PC-9 (cell line): ENCODE measurements at regions not wholly inside any gene's neighbourhood (a gene's known extent, or its start where the extent isn't known, plus 50 kb on each side); places are given as distances from the start of the nearest gene placed in this dataset.
A peak's percentile ranks its signal among the peaks of the same experiment; 100 is the strongest.

ENCODE experiments used
- BruUV-seq: library from RNA; stranded (reverse); fragments of 400-500 nt; replicated peaks from 2 replicates; lab custom pipeline; 2021; lab: Mats Ljungman, UMichigan
- CTCF ChIA-PET: fragments of 300-600 bp; sonication (Branson Sonifier 250); formaldehyde crosslinking; loops from one replicate; lab custom pipeline; 2022; ENCODE audit warnings: antibody characterized with exemption; lab: Charles Lee
- POLR2A ChIA-PET: fragments of 300-600 bp; sonication (Branson Sonifier 250); formaldehyde crosslinking; loops from one replicate; lab custom pipeline; 2022; ENCODE audit warnings: antibody characterized with exemption; ENCODE audit not compliant: unreplicated experiment; lab: Charles Lee
- DNase-seq, 2 experiments: peaks; one replicate each; pipeline versions ENCODE4 v3.0.0 to v3.0.0-alpha.2; 2015 to 2022; ENCODE audit warnings: mixed read lengths in 1 of 2
- H2AFZ ChIP-seq: fragments of 200-600 bp; sonication (generic); 2 replicates; pipeline ENCODE4 v1.8.1; 2017; ENCODE audit warnings: antibody characterized with exemption
- H3F3A ChIP-seq: fragments of 200-600 bp; sonication (generic); 2 replicates; pipeline ENCODE4 v1.8.1; 2017; ENCODE audit warnings: antibody characterized with exemption, mild to moderate bottlenecking, low read depth; ENCODE audit not compliant: insufficient read depth
- H3K27ac ChIP-seq: fragments of 200-600 bp; sonication (generic); 2 replicates; pipeline ENCODE4 v1.6.1; 2016; ENCODE audit warnings: mixed run types
- H3K27me3 ChIP-seq: fragments of 200-600 bp; sonication (generic); 2 replicates; pipeline ENCODE4 v1.6.1; 2016; ENCODE audit warnings: low read depth, mixed run types; ENCODE audit not compliant: insufficient read depth
- H3K36me3 ChIP-seq: fragments of 200-600 bp; sonication (generic); 2 replicates; pipeline ENCODE4 v1.6.1; 2016; ENCODE audit warnings: low read depth, mixed run types
- H3K4me1 ChIP-seq: fragments of 200-600 bp; sonication (generic); replicated peaks from 2 replicates; pipeline ENCODE4 v1.6.1; 2016; ENCODE audit warnings: mixed run types; ENCODE audit not compliant: insufficient read depth
- H3K4me2 ChIP-seq: fragments of 200-600 bp; sonication (generic); 2 replicates; pipeline ENCODE4 v1.6.1; 2017; ENCODE audit warnings: mixed run types
- H3K4me3 ChIP-seq: fragments of 200-600 bp; sonication (generic); 2 replicates; pipeline ENCODE4 v1.6.1; 2016; ENCODE audit warnings: mixed run types
- H3K79me2 ChIP-seq: fragments of 200-600 bp; sonication (generic); 2 replicates; pipeline ENCODE4 v1.6.1; 2017; ENCODE audit warnings: low read depth, mixed run types
- H3K9me2 ChIP-seq: fragments of 200-600 bp; sonication (generic); 2 replicates; pipeline ENCODE4 v1.8.1; 2017; ENCODE audit warnings: mild to moderate bottlenecking; ENCODE audit not compliant: insufficient read depth
- H3K9me3 ChIP-seq: fragments of 200-600 bp; sonication (generic); 2 replicates; pipeline ENCODE4 v1.8.1; 2016; ENCODE audit warnings: low read depth; ENCODE audit not compliant: insufficient read depth
- H4K20me1 ChIP-seq: fragments of 200-600 bp; sonication (generic); 2 replicates; pipeline ENCODE4 v1.8.1; 2017; ENCODE audit not compliant: insufficient read depth
- EZH2 ChIP-seq: fragments of 200-600 bp; sonication (generic); IDR thresholded peaks from 2 replicates; pipeline ENCODE4 v1.8.0; 2017; ENCODE audit warnings: antibody characterized with exemption, low read depth
- intact Hi-C: fragments of 100-400 bp; cut with micrococcal nuclease; formaldehyde crosslinking; loops from one replicate; pipeline ENCODE4 v1.10.0; 2022; ENCODE audit not compliant: unreplicated experiment
- TF ChIP-seq, protein P1 (sequence below): fragments of 200-600 bp; sonication (generic); conservative IDR thresholded peaks from 2 replicates; pipeline ENCODE4 v1.6.1; 2017; ENCODE audit warnings: mixed run types, antibody characterized with exemption, mild to moderate bottlenecking, moderate library complexity

DNA sequence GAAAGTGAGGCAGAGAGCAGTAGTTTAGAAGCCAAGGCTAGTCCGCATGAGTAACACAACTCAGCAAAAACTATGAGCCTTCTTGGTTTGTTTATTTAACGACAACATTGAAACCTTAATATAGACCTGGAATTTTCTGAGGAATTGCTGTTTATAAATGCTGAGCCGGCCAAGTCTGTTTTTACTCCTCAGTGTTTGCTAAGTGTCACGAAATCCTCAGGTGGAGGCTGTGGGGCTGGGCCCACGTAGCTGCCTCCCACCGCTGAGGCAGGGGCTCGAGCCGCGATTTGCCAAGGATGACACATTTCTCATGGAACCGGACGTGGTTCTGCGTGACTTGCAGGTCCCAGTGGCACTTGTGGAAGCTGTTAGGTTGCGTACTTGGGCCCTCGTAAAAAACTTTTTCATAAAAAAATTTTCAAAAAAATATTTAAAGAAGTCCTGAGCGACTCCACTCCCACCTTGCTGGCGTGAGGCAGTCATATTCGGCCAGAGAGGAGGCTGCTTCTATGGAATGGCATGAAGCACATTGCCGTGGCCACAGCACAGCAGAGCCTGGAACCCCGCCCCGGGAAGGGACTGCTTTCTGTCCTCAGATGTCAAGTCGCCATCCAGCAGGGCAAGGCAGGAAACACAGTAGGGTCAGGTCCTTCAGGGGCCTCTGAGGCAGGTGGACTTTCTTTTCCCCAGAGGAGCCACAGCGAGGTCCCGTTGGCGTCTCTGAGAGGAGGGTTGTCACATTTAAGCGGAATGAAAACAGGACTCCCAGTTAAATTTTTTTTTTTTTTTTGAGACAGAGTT, 64.8 kb upstream of the PCSK6 start:
- H3F3A ChIP-seq: peaks cover 29% of the 10 kb centered on the region
- ChIA-PET CTCF (no interaction called here), POLR2A (no interaction called here)
- BruUV-seq: no TSS peak
- intact Hi-C loops: no loop called here
- H3K4me3 ChIP-seq: no peak overlapping the region
- peaks cover 51% of the 10 kb centered on the region for H3K4me1 ChIP-seq
- TF ChIP-seq, protein P1, sequence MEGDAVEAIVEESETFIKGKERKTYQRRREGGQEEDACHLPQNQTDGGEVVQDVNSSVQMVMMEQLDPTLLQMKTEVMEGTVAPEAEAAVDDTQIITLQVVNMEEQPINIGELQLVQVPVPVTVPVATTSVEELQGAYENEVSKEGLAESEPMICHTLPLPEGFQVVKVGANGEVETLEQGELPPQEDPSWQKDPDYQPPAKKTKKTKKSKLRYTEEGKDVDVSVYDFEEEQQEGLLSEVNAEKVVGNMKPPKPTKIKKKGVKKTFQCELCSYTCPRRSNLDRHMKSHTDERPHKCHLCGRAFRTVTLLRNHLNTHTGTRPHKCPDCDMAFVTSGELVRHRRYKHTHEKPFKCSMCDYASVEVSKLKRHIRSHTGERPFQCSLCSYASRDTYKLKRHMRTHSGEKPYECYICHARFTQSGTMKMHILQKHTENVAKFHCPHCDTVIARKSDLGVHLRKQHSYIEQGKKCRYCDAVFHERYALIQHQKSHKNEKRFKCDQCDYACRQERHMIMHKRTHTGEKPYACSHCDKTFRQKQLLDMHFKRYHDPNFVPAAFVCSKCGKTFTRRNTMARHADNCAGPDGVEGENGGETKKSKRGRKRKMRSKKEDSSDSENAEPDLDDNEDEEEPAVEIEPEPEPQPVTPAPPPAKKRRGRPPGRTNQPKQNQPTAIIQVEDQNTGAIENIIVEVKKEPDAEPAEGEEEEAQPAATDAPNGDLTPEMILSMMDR: no peak
- no peak for TF ChIP-seq EZH2
- H3K9me2 ChIP-seq: no peaks in the 10 kb centered on the region; the same call in 1 of the 2 replicates
- no peaks in the 10 kb centered on the region for H3K36me3 ChIP-seq
- no peaks in the 10 kb centered on the region for H3K79me2 ChIP-seq
- H3K27me3 ChIP-seq: no peaks in the 10 kb centered on the region
- H3K9me3 ChIP-seq: no peaks in the 10 kb centered on the region
- H4K20me1 ChIP-seq: no peaks in the 10 kb centered on the region
- H3K27ac ChIP-seq: no peak overlapping the region; the same call in 1 of the 2 replicates
- H3K4me2 ChIP-seq: no peak overlapping the region
- H2AFZ ChIP-seq: no peak overlapping the region
- DNase-seq: no peak

GRCh38 chr15:101551696-101552591, 62.4 kb upstream of the PCSK6 start:
- POLR2A ChIA-PET: no interaction called here
- Histone ChIP-seq H3K9me3 (no peaks in the 10 kb centered on the region), H4K20me1 (no peaks in the 10 kb centered on the region), H3K27me3 (no peaks in the 10 kb centered on the region), H3F3A (peaks cover 10% of the 10 kb centered on the region), H2AFZ (no peak overlapping the region), H3K27ac (no peak overlapping the region), H3K9me2 (no peaks in the 10 kb centered on the region; the same call in 1 of the 2 replicates), H3K4me3 (no peak overlapping the region), H3K36me3 (no peaks in the 10 kb centered on the region), H3K79me2 (no peaks in the 10 kb centered on the region), H3K4me2 (no peak overlapping the region), H3K4me1 (peaks cover 27% of the 10 kb centered on the region)
- DNase-seq: no peak
- no TSS peak for BruUV-seq
- TF ChIP-seq, protein P1: no peak
- TF ChIP-seq EZH2: no peak
- intact Hi-C loops: no loop called here
- CTCF ChIA-PET: no interaction called here

- H3K9me3 ChIP-seq: no peaks in the 10 kb centered on the region
- TF ChIP-seq EZH2: no peak
- TF ChIP-seq, protein P1: no peak
- intact Hi-C loops: no loop called here
- no peak overlapping the region for H3K4me3 ChIP-seq
- H3K27ac ChIP-seq: peak overlapping the region; percentile 23; the same call in 1 of the 2 replicates
- H2AFZ ChIP-seq: no peak overlapping the region
- H3K79me2 ChIP-seq: no peaks in the 10 kb centered on the region
- BruUV-seq: no TSS peak
- H3K9me2 ChIP-seq: no peaks in the 10 kb centered on the region; the same call in 1 of the 2 replicates
- H3K4me1 ChIP-seq: peaks cover 21% of the 10 kb centered on the region
- no peaks in the 10 kb centered on the region for H3K36me3 ChIP-seq
- H4K20me1 ChIP-seq: no peaks in the 10 kb centered on the region
- DNase-seq: peak in 1 of 2 experiments; percentile 52
- no peaks in the 10 kb centered on the region for H3K27me3 ChIP-seq
- CTCF ChIA-PET: no interaction called here
- 0 out of 2 replicates have a peak overlapping the region, but pooled peaks have one; percentile 8 for H3K4me2 ChIP-seq
- peaks cover 10% of the 10 kb centered on the region for H3F3A ChIP-seq
- POLR2A ChIA-PET: no interaction called here
Measured at GRCh38 chr15:101550124-101550523, 60.6 kb upstream of the PCSK6 start.
